EL (cell line): ENCODE measurements at regions not wholly inside any gene's neighbourhood (a gene's known extent, or its start where the extent isn't known, plus 50 kb on each side); places are given as distances from the start of the nearest gene placed in this dataset.

Experiments
- DNase-seq: peaks from one replicate; pipeline ENCODE4 v3.0.0-alpha.2; 2016

- no peak for DNase-seq
Measured at GRCh38 chr7:11895337-11895736, 63.3 kb upstream of the THSD7A start.

DNA sequence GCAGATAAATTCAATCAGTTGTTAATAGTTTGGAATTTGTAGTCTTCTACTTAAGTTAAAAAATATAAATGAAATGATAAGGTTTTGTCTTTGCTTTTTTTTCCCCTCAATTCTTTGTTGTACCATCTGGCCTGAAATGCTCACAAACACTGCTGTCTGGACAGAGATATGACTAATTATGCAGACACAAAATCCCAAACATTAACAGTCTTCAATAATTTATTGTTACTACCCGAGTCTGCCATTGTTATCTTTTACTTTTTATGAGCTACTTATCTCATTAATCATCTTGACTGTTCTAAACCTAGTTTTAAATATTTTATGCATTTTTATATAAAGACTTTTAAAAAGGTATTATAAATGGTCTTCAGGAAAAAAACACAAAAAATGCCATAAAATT is 64.7 kb upstream of the THSD7A start:
- no peak for DNase-seq

GRCh38 chr7:11899247-11899646 is 67.2 kb upstream of the THSD7A start:
- no peak for DNase-seq

DNA sequence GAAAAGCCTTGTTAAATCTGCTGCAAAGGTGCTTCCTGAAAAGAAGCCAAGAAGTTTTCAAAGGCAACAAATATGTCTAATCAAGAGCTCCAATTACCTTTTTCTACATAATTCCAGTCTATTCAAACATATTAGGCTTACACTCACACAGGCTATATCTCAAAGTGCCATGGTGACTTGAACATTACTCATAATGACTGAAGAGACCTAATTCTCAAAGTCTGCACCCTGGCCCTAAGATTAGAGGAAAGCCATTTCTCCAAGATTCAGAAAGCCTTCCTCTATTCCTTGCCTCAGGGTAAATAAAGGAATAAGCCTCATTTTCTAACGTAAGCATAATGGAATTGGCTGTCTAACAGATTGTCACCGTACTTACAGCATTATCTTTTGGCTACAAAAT is 78.3 kb upstream of the THSD7A start:
- DNase-seq: no peak

GRCh38 chr7:11911900-11912299 is 79.9 kb upstream of the THSD7A start:
- no peak for DNase-seq

DNA sequence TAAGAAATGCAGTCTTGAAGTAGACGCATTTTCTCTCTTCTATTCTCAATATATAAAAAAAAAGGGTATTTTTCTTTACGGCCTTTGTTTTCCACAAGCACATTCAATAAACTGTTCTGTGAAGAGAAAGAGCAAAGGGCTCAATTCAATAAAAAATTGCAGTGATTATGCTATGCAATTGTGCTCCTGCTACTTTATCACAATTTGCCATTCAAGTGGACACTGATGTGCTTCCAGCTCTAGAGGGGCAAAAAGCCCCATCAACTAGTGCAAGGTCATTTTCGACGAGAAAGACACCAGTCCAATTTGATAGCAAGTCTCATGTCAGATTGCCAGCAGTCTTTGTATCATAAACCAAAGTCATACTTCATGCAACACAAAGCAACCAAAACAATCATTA is 82.6 kb upstream of the THSD7A start:
- DNase-seq: no peak

GRCh38 chr7:11923376-11923930 is 91.5 kb upstream of the THSD7A start:
- DNase-seq: no peak

DNA sequence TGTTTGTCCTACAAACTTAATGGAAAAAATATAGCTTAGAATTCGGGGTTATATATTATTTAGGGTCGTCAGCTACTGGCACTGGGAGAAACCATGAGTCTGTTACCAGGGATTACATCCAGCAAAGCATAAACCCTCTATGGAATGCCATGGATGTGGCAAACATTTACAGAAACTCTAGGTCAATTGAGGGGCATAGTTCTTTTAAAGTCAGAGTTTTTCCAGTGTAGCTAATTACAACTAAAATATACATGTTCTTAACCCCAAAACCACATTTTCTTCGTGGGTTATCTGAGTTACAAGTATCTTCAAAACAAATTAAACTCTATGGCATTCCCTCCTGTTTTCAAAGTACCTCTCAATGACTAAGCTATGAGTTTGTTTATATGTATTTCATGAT is 99.3 kb upstream of the THSD7A start:
- DNase-seq: no peak

DNA sequence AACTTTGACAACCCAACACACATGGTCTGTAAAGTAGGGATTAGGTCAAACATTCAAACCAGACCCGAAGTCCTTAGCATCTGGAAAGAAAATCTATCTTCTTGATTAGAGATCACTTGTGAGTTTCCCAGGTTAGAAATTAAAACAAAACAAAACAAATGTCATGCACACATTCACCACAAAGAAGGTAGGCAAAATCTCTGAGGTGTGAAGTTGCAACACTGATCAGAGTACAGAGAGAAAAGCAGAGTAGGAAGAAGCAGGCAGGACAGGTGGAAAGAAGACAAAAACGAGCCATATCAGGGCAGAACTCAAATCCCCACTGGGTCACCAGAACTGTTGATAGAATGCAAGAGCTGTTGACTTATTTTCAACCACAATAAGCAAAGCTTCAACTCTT is 102.8 kb upstream of the THSD7A start:
- DNase-seq: no peak

DNA sequence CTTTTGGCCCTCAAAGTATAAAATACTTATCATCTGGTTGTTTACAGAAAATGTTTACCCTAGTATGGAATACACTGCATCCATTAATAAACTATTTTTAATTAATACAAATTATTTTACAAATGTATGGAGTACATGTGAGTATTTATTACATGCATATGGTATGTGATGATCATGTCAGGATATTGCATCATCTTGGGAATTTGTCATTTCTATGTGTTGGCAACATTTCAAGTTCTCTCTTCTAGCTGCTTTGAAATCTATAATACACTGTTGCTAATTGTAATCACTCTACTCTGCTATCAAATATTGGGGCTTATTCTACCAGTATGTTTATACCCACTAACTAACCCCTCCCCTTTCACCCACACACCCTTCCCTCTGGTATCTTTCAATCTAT is 103.9 kb upstream of the THSD7A start:
- DNase-seq: no peak

DNA sequence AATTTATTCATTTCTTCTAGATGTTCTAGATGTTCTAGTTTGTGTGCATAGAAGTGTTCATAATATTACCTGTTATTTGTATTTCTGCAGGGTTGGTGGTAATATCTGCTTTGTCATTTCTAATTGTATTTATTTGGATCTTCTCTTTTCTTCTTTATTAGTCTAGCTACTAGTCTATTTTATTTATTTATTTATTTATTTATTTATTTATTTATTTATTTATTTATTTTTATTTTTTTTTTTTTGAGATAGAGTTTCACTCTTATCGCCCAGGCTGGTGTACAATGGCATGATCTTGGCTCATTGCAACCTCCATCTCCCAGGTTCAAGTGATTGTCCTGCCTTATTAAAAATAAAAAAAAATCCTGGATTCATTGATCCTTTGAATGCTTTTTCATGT is 114.8 kb upstream of the THSD7A start:
- DNase-seq: no peak

GRCh38 chr7:11950281-11950680 is 118.3 kb upstream of the THSD7A start:
- DNase-seq: no peak

GRCh38 chr7:11950942-11951341 is 118.9 kb upstream of the THSD7A start:
- DNase-seq: no peak

GRCh38 chr7:11951909-11952308 is 119.9 kb upstream of the THSD7A start:
- DNase-seq: no peak

DNA sequence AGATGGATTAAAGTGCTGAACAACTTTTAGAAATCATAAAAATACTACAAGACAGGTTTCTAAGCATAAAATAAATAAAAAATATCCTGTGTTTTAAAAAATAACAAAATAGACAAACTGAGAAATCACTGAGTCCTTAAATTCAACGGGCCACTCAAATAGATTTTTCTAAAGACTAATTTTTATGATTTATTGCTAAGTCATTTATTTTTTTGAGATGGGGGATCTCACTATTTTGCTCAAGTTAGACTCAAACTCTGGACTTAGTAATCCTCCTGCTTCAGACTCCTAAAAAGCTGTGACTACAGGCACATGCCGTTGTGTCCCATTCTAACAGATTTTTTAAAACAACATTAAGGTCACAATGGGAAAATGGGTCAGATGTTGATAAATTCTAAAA is 121.0 kb upstream of the THSD7A start:
- no peak for DNase-seq

GRCh38 chr7:11956991-11957390 is 125.0 kb upstream of the THSD7A start:
- no peak for DNase-seq

GRCh38 chr7:11957956-11958355 is 126.0 kb upstream of the THSD7A start:
- DNase-seq: no peak

GRCh38 chr7:11959121-11959520 is 127.1 kb upstream of the THSD7A start:
- no peak for DNase-seq

- no peak for DNase-seq
Measured at GRCh38 chr7:11960621-11961020, 128.6 kb upstream of the THSD7A start.

GRCh38 chr7:11969643-11970042 is 137.6 kb upstream of the THSD7A start:
- no peak for DNase-seq

DNA sequence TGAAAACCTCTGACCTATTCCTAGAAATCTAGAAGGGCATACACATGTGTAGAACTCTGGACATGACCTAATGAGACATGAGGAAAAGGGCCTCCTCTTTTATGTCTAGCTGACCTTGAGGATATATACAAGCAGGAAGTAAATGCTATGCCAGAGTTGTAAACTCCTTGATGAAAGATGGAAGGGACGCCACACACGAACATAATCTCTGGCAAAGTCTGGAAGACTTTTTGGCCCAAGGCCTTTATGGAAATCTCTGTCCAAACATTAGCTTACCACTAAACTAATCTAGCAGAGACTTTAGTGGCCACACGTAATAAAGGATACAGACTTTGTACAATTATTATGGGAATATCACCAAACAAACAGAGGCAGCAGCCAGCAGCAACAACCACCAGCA is 138.1 kb upstream of the THSD7A start:
- DNase-seq: no peak

GRCh38 chr7:11985376-11985775 is 153.4 kb upstream of the THSD7A start:
- DNase-seq: no peak

- DNase-seq: no peak
Measured at GRCh38 chr7:11985971-11986370, 154.0 kb upstream of the THSD7A start.

- no peak for DNase-seq
Measured at GRCh38 chr7:11988186-11988585, 156.2 kb upstream of the THSD7A start.

GRCh38 chr7:12002428-12002827 is 170.4 kb upstream of the THSD7A start:
- no peak for DNase-seq

DNA sequence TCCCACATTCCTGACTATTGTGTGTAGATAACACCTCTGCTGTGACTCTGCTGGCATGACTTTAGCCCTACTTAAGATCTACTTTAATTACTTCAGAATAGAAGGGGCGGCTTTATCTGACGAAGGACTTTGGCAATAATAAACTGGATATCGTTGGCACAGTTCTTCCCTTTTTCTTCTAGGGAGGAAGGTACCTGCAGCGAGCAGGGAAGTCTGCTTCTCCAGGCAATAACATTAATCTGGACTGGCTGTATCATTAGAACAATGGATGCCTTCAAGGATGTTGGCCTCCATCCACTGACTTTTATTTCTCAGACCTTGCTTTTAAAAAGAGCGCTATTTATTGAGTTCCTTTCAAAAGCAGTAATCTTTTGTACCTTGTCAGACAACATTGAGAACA is 172.6 kb upstream of the THSD7A start:
- DNase-seq: no peak
